Thyroid gland (tissue), 4 donors: ENCODE measurements at regions not wholly inside any gene's neighbourhood (a gene's known extent, or its start where the extent isn't known, plus 50 kb on each side); places are given as distances from the start of the nearest gene placed in this dataset.

Experiments
- POLR2A ChIP-seq, 2 donors: fragments of 450-650 bp; IDR thresholded peaks; one replicate each; pipeline ENCODE4 v1.6.1; 2017; ENCODE audit warnings: antibody characterized with exemption in 2 of 2, mild to moderate bottlenecking in 2 of 2, moderate library complexity in 1 of 2
- TF ChIP-seq, protein P1 (sequence below), 6 experiments: fragments of 200-600 bp in 3 of 6; fragments of 450-650 bp in 3 of 6; sonication (generic) in 3 of 6; IDR thresholded peaks; one replicate each; pipeline ENCODE4 v1.5.1; 2016 to 2019; ENCODE audit warnings: antibody characterized with exemption in 6 of 6, mild to moderate bottlenecking in 2 of 6, inconsistent platforms in 1 of 6, moderate library complexity in 1 of 6

DNA sequence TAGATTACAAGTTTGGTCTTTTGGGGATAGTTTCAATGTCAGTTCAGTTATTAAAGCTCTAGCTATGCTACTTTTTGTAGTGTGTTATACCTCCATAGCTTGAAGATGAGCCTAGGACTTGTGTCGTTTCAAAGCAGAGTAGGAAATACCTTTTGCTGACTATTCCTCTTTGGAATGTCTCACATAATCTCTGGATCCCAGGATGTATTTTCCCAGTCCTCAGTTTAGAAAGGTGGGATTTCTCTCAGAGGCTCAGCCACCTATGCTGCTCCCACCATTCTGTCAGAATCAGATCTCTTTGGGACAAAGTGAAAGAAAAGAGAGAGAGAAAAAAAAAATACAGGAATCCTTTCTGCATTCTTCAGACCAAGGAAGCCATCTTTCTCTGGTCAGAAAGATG lies 567.5 kb upstream of the IMPG1 start:
- TF ChIP-seq, protein P1, sequence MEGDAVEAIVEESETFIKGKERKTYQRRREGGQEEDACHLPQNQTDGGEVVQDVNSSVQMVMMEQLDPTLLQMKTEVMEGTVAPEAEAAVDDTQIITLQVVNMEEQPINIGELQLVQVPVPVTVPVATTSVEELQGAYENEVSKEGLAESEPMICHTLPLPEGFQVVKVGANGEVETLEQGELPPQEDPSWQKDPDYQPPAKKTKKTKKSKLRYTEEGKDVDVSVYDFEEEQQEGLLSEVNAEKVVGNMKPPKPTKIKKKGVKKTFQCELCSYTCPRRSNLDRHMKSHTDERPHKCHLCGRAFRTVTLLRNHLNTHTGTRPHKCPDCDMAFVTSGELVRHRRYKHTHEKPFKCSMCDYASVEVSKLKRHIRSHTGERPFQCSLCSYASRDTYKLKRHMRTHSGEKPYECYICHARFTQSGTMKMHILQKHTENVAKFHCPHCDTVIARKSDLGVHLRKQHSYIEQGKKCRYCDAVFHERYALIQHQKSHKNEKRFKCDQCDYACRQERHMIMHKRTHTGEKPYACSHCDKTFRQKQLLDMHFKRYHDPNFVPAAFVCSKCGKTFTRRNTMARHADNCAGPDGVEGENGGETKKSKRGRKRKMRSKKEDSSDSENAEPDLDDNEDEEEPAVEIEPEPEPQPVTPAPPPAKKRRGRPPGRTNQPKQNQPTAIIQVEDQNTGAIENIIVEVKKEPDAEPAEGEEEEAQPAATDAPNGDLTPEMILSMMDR (IDR thresholded peaks at IDR 0.05) = no peak
- no peak for TF ChIP-seq POLR2A (IDR thresholded peaks at IDR 0.05)
